Small intestine (tissue), 7 donors: ENCODE measurements at regions not wholly inside any gene's neighbourhood (a gene's known extent, or its start where the extent isn't known, plus 50 kb on each side); places are given as distances from the start of the nearest gene placed in this dataset.

ENCODE experiments used
- DNase-seq, 2 donors: peaks; one replicate each; pipeline versions ENCODE4 v3.0.0 to v3.0.0-alpha.2; 2013
- FAIRE-seq: peaks from 2 replicates; lab custom pipeline; 2012; peaks lifted over from hg19 to GRCh38; lab: Jason Lieb, UNC
- H3K27ac ChIP-seq, 3 donors: one replicate each; pipeline ENCODE4 v1.5.1; 2013; ENCODE audit warnings: low read length in 2 of 3, mild to moderate bottlenecking in 2 of 3, control low read depth in 1 of 3, inconsistent platforms in 1 of 3, low read depth in 1 of 3, moderate library complexity in 1 of 3
- H3K27me3 ChIP-seq, 3 donors: one replicate each; pipeline ENCODE4 v1.6.1; 2013; ENCODE audit warnings: low read length in 3 of 3, inconsistent platforms in 1 of 3; ENCODE audit not compliant: control insufficient read depth in 3 of 3, insufficient read depth in 3 of 3
- H3K36me3 ChIP-seq, 3 donors: one replicate each; pipeline ENCODE4 v1.6.1; 2013; ENCODE audit warnings: low read length in 3 of 3, inconsistent platforms in 1 of 3, low read depth in 1 of 3, mild to moderate bottlenecking in 1 of 3, moderate library complexity in 1 of 3; ENCODE audit not compliant: control insufficient read depth in 3 of 3, insufficient read depth in 2 of 3
- H3K4me1 ChIP-seq, 3 donors: one replicate each; pipeline ENCODE4 v1.6.1; 2013; ENCODE audit warnings: low read length in 2 of 3, inconsistent platforms in 1 of 3, low read depth in 1 of 3, mild to moderate bottlenecking in 1 of 3, moderate library complexity in 1 of 3; ENCODE audit not compliant: control insufficient read depth in 3 of 3, insufficient read depth in 2 of 3
- H3K4me3 ChIP-seq, 3 donors: one replicate each; pipeline ENCODE4 v1.5.1; 2013; ENCODE audit warnings: low read length in 3 of 3, control low read depth in 1 of 3, inconsistent platforms in 1 of 3, low read depth in 1 of 3, mild to moderate bottlenecking in 1 of 3, moderate library complexity in 1 of 3
- H3K9me3 ChIP-seq, 2 donors: one replicate each; pipeline ENCODE4 v1.6.1; 2013; ENCODE audit warnings: low read depth in 1 of 2, low read length in 1 of 2; ENCODE audit not compliant: control insufficient read depth in 2 of 2, insufficient read depth in 1 of 2
- WGBS, 3 donors: extraction: QIAGEN DNeasy Blood & Tissue Kit; methylation state at CpG; one replicate each; pipeline ENCODE4 v1.1.7; 2013; 5-methylcytosine and 5-hydroxymethylcytosine counted together
- donor health status: healthy with polysubstance abuse.
- donor health status: control.
- donor health status: control.
- donor health status: Bipolar disorder and iron deficiency.
- donor health status: healthy.

DNA sequence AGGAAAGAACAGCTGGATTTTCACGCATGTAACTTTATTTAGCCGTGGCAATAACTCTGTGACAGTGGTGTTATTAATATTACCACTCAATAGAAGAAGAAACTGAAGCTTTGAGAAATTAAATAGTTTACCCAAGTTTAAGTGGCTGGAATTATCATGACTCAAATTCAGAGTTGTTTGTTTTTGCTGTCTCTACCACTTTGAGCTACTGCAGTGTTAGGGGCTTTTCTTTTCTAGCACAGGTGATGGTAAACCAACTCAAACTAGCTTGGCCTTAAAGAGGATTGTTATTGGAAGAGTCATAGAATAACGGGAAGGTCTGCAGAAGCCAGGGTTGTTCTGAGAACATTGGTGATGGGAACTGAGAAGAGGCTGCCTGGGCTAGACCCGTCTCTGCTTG is 66.0 kb upstream of the PREP start:
- Histone ChIP-seq H3K9me3 (peaks cover 0 to 10% of the 10 kb centered on the region in 2 donors), H3K27ac (no peak overlapping the region), H3K4me3 (no peak overlapping the region), H3K36me3 (no peaks in the 10 kb centered on the region), H3K27me3 (no peaks in the 10 kb centered on the region), H3K4me1 (no peaks in the 10 kb centered on the region)
- WGBS, 3 donors, result 68 to 80% (median 76%) methylated on average over 4 of the region's 4 CpGs
- FAIRE-seq, result no peak
- no peak for DNase-seq

GRCh38 chr6:105460860-105461259 is 58.0 kb upstream of the PREP start:
- no peak overlapping the region for H3K27ac ChIP-seq
- no peak for DNase-seq
- no peaks in the 10 kb centered on the region for H3K36me3 ChIP-seq
- no peak overlapping the region for H3K4me3 ChIP-seq
- H3K4me1 ChIP-seq, result no peaks in the 10 kb centered on the region
- H3K9me3 ChIP-seq, result peaks cover 0 to 12% of the 10 kb centered on the region in 2 donors
- no peaks in the 10 kb centered on the region for H3K27me3 ChIP-seq
- FAIRE-seq, result no peak
- WGBS, 3 donors, result 94 to 97% (median 95%) methylated on average over 4 of the region's 4 CpGs

- H3K27ac ChIP-seq, result no peak overlapping the region
- 63 to 96% (median 81%) methylated on average over 1 of the region's 1 CpG for WGBS, 3 donors
- no peaks in the 10 kb centered on the region for H3K4me1 ChIP-seq
- no peaks in the 10 kb centered on the region for H3K27me3 ChIP-seq
- H3K4me3 ChIP-seq, result no peak overlapping the region
- FAIRE-seq (no peak), DNase-seq (no peak)
- H3K9me3 ChIP-seq, result peaks cover 0 to 12% of the 10 kb centered on the region in 2 donors
- H3K36me3 ChIP-seq, result no peaks in the 10 kb centered on the region
Measured at GRCh38 chr6:105459864-105460263, 57.0 kb upstream of the PREP start.

GRCh38 chr6:105459049-105459448 is 56.2 kb upstream of the PREP start:
- WGBS, 3 donors, result 71 to 90% (median 84%) methylated on average over 9 of the region's 9 CpGs
- no peak overlapping the region for H3K27ac ChIP-seq
- no peaks in the 10 kb centered on the region for H3K4me1 ChIP-seq
- H3K4me3 ChIP-seq, result no peak overlapping the region
- DNase-seq (no peak), FAIRE-seq (no peak)
- H3K36me3 ChIP-seq, result no peaks in the 10 kb centered on the region
- peaks cover 0 to 12% of the 10 kb centered on the region in 2 donors for H3K9me3 ChIP-seq
- no peaks in the 10 kb centered on the region for H3K27me3 ChIP-seq

- FAIRE-seq, result no peak
- 74 to 95% (median 93%) methylated on average over 1 of the region's 1 CpG for WGBS, 3 donors
Measured at GRCh38 chr6:105458551-105458950, 55.7 kb upstream of the PREP start.

DNA sequence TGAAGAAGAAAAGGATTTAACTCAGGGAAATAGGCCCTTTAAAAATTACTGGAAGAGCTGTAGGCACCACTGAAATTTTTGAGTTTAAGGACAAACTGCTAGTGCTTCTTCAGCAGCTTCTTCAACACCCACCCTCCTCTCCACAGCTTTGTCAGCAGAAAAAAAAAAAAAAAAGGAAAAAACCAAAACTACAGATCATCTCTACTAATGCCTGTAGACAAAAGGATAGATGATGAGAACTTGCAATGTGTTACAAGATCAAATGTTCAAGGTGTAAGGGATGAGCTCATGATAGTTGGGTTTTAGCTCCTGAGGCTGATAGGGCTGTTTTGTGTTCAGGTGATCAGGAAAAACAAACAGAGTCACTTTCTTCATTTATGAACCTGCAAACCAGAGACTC is 55.2 kb upstream of the PREP start:
- DNase-seq, result no peak
- Histone ChIP-seq H3K27ac (no peak overlapping the region), H3K4me1 (no peaks in the 10 kb centered on the region), H3K27me3 (no peaks in the 10 kb centered on the region), H3K4me3 (no peak overlapping the region), H3K36me3 (no peaks in the 10 kb centered on the region), H3K9me3 (peaks cover 0 to 12% of the 10 kb centered on the region in 2 donors)
- FAIRE-seq, result no peak

More at GRCh38 chr6:105458551-105458950, 55.7 kb upstream of the PREP start:
- no peak overlapping the region for H3K4me3 ChIP-seq
- H3K27ac ChIP-seq, result no peak overlapping the region
- H3K36me3 ChIP-seq, result no peaks in the 10 kb centered on the region
- no peak for DNase-seq
- H3K4me1 ChIP-seq, result no peaks in the 10 kb centered on the region
- no peaks in the 10 kb centered on the region for H3K27me3 ChIP-seq
- H3K9me3 ChIP-seq, result peaks cover 0 to 12% of the 10 kb centered on the region in 2 donors

DNA sequence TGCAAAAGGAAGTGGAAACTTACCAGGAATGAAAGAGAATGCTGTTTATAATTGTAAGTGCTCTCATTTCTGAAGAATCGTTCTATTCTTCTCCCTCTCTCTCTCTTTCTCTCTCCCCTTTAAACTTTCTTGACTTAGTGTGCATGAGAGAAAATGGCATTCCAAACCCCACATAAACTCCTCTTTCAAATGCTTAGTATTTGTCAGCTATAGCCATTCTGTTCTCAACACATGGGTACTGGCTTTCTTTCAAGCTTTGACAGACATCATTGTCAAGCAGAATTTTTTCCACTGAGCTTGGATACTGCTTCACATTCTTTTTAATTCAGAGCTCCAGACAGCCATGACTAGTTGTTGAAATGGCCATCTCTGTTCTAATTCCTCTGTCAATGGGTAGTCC is 51.1 kb upstream of the PREP start:
- WGBS, 3 donors, result 56 to 94% (median 85%) methylated on average over 1 of the region's 1 CpG
- H3K9me3 ChIP-seq, result peaks cover 0 to 4% of the 10 kb centered on the region in 2 donors
- H3K4me1 ChIP-seq, result no peaks in the 10 kb centered on the region
- FAIRE-seq, result no peak
- H3K27ac ChIP-seq, result no peak overlapping the region
- H3K27me3 ChIP-seq, result no peaks in the 10 kb centered on the region
- H3K4me3 ChIP-seq, result no peak overlapping the region
- DNase-seq, result no peak
- no peaks in the 10 kb centered on the region for H3K36me3 ChIP-seq

- H3K36me3 ChIP-seq, result no peaks in the 10 kb centered on the region
- no peaks in the 10 kb centered on the region for H3K4me1 ChIP-seq
- FAIRE-seq, result no peak
- H3K27ac ChIP-seq, result no peak overlapping the region
- peaks cover 0 to 4% of the 10 kb centered on the region in 2 donors for H3K9me3 ChIP-seq
- peak in 1 of 2 donors; percentile 11 for DNase-seq
- H3K4me3 ChIP-seq, result no peak overlapping the region
- WGBS, 3 donors, result 51 to 78% (median 67%) methylated on average over 8 of the region's 8 CpGs
- H3K27me3 ChIP-seq, result no peaks in the 10 kb centered on the region
Measured at GRCh38 chr6:105452924-105453756, 50.3 kb upstream of the PREP start.
